KMS-11 (cell line): ENCODE measurements at regions not wholly inside any gene's neighbourhood (a gene's known extent, or its start where the extent isn't known, plus 50 kb on each side); places are given as distances from the start of the nearest gene placed in this dataset.

ENCODE experiments used
- H2AFZ ChIP-seq: fragments of 200-600 bp; sonication (generic); 2 replicates; pipeline ENCODE4 v1.6.1; 2016; ENCODE audit warnings: antibody characterized with exemption, mixed run types, low read depth
- H3K27ac ChIP-seq: fragments of 200-600 bp; sonication (generic); 2 replicates; pipeline ENCODE4 v1.6.1; 2016; ENCODE audit warnings: mild to moderate bottlenecking, mixed run types
- H3K27me3 ChIP-seq: fragments of 200-600 bp; sonication (generic); 2 replicates; pipeline ENCODE4 v1.6.1; 2017; ENCODE audit warnings: mild to moderate bottlenecking, low read depth, mixed run types, moderate library complexity; ENCODE audit not compliant: insufficient read depth
- H3K36me3 ChIP-seq: fragments of 200-600 bp; sonication (generic); 2 replicates; pipeline ENCODE4 v1.6.1; 2017; ENCODE audit warnings: mild to moderate bottlenecking, mixed run types; ENCODE audit not compliant: insufficient read depth
- H3K4me1 ChIP-seq: fragments of 200-600 bp; sonication (generic); 2 replicates; pipeline ENCODE4 v1.6.1; 2016; ENCODE audit warnings: mild to moderate bottlenecking, low read depth, mixed run types; ENCODE audit not compliant: poor library complexity, severe bottlenecking
- H3K4me2 ChIP-seq: fragments of 200-600 bp; sonication (generic); 2 replicates; pipeline ENCODE4 v1.7.0; 2016; ENCODE audit warnings: mild to moderate bottlenecking, mixed run types
- H3K4me3 ChIP-seq: fragments of 200-600 bp; sonication (generic); IDR thresholded peaks from 2 replicates; pipeline ENCODE4 v1.6.1; 2017; ENCODE audit warnings: low read depth, low read length, mixed read lengths; ENCODE audit not compliant: insufficient read depth
- H3K79me2 ChIP-seq: fragments of 200-600 bp; sonication (generic); 2 replicates; pipeline ENCODE4 v1.6.1; 2016; ENCODE audit warnings: low read depth, mixed run types; ENCODE audit not compliant: insufficient read depth
- H3K9ac ChIP-seq: fragments of 200-600 bp; sonication (generic); 2 replicates; pipeline ENCODE4 v1.6.1; 2016; ENCODE audit warnings: mild to moderate bottlenecking, mixed run types
- H4K20me1 ChIP-seq: fragments of 200-600 bp; sonication (generic); 2 replicates; pipeline ENCODE4 v1.6.1; 2016; ENCODE audit warnings: mild to moderate bottlenecking, mixed run types; ENCODE audit not compliant: insufficient read depth
- TF ChIP-seq, protein P1 (sequence below): fragments of 200-600 bp; sonication (generic); conservative IDR thresholded peaks from 2 replicates; pipeline ENCODE4 v1.6.1; 2017; ENCODE audit warnings: low read depth, mild to moderate bottlenecking, antibody characterized with exemption, low read length, moderate library complexity, mixed read lengths

DNA sequence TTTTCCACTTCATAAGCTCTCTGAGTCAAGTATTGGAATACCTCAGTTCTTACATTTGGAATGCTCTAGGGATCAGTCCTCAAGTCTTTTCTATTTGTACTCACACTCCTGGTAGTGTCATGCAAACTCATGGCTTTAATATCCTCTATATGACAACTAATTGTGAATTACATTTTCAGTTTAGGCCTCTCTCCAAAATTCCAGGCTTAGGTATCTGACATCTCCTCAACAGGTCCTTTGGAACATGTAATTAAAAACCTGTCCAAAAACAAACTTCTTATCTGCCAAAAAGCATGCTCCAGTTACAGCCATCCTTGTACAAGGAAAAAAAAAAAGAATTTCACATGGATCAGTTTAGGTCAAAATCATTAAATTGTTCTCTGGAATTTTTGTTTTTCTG lies 1336.2 kb upstream of the NRXN1 start:
- Histone ChIP-seq H4K20me1 (no peaks in the 10 kb centered on the region), H3K79me2 (no peaks in the 10 kb centered on the region), H3K4me3 (no peak overlapping the region), H3K9ac (no peak overlapping the region), H3K4me2 (no peak overlapping the region), H3K27ac (no peak overlapping the region), H3K36me3 (no peaks in the 10 kb centered on the region), H3K27me3 (no peaks in the 10 kb centered on the region), H3K4me1 (no peaks in the 10 kb centered on the region), H2AFZ (no peak overlapping the region)
- TF ChIP-seq, protein P1, sequence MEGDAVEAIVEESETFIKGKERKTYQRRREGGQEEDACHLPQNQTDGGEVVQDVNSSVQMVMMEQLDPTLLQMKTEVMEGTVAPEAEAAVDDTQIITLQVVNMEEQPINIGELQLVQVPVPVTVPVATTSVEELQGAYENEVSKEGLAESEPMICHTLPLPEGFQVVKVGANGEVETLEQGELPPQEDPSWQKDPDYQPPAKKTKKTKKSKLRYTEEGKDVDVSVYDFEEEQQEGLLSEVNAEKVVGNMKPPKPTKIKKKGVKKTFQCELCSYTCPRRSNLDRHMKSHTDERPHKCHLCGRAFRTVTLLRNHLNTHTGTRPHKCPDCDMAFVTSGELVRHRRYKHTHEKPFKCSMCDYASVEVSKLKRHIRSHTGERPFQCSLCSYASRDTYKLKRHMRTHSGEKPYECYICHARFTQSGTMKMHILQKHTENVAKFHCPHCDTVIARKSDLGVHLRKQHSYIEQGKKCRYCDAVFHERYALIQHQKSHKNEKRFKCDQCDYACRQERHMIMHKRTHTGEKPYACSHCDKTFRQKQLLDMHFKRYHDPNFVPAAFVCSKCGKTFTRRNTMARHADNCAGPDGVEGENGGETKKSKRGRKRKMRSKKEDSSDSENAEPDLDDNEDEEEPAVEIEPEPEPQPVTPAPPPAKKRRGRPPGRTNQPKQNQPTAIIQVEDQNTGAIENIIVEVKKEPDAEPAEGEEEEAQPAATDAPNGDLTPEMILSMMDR: no peak

DNA sequence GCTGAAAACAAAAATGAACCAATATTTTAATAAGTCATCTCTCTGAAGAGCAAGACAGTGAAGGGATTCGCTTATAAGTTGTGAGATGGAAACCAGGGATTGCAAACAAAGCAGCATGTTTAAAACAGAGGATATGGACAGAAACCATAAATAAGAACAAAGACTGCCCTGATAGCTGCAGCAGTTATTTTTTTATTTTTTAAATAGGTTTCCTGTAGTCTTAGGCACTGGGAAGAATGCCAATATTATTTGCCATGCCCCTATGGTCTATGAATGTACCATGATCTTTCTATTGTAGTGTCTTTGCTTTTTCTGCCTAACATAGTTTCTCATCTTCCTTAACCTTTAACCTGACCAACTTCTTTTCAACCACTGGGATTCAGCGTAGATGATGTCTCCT lies 1334.0 kb upstream of the NRXN1 start:
- Histone ChIP-seq H3K36me3 (no peaks in the 10 kb centered on the region), H3K4me3 (no peak overlapping the region), H3K79me2 (no peaks in the 10 kb centered on the region), H2AFZ (no peak overlapping the region), H4K20me1 (no peaks in the 10 kb centered on the region), H3K9ac (no peak overlapping the region), H3K27ac (no peak overlapping the region), H3K4me2 (no peak overlapping the region), H3K27me3 (no peaks in the 10 kb centered on the region), H3K4me1 (no peaks in the 10 kb centered on the region)
- TF ChIP-seq, protein P1: no peak

DNA sequence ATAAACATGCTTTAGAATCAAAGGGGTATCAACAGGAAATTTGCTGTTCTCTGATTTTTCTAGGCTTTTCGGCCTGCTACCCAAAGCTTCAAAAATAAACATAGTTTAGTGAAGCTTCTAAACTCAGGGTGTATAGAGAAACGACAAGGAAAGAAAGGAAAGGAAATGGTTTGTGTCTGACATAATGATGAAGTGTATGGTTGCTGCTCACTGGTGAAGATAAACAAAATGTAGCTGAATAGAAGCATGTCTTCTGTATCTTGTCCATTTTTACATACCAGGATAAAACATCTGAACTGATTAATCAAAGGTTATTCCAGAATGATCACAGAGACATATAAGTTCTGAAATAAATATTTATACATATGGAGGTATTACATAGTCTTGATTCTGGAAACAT lies 1324.6 kb upstream of the NRXN1 start:
- H3K36me3 ChIP-seq: no peaks in the 10 kb centered on the region
- H2AFZ ChIP-seq: no peak overlapping the region
- no peak overlapping the region for H3K9ac ChIP-seq
- H3K4me1 ChIP-seq: no peaks in the 10 kb centered on the region
- H3K27ac ChIP-seq: no peak overlapping the region
- H4K20me1 ChIP-seq: no peaks in the 10 kb centered on the region
- H3K79me2 ChIP-seq: no peaks in the 10 kb centered on the region
- no peaks in the 10 kb centered on the region for H3K27me3 ChIP-seq
- TF ChIP-seq, protein P1: no peak
- no peak overlapping the region for H3K4me3 ChIP-seq
- H3K4me2 ChIP-seq: no peak overlapping the region

DNA sequence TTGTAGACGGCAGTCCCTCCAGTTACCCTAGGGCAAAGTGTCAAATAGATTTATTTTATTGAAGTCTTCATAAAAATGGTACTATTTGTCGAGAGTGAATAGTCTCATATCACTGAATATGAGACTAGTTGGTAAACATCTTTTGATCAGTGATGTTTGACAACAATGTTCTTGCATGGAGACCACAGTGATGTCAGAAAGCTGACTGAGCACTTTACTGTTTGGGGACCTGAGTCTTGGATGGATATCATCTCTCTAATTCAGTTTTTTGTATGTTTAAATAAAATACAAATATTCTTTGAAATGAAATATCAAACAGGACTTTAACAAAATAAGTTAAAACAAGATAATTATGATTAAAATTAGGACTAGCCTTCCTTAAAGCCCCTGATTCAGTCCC lies 1315.4 kb upstream of the NRXN1 start:
- Histone ChIP-seq H4K20me1 (no peaks in the 10 kb centered on the region), H3K36me3 (no peaks in the 10 kb centered on the region), H3K27ac (no peak overlapping the region), H3K4me1 (peaks cover 39% of the 10 kb centered on the region), H3K27me3 (no peaks in the 10 kb centered on the region), H3K79me2 (no peaks in the 10 kb centered on the region), H3K4me3 (no peak overlapping the region), H3K4me2 (no peak overlapping the region), H3K9ac (no peak overlapping the region), H2AFZ (no peak overlapping the region)
- TF ChIP-seq, protein P1: no peak

DNA sequence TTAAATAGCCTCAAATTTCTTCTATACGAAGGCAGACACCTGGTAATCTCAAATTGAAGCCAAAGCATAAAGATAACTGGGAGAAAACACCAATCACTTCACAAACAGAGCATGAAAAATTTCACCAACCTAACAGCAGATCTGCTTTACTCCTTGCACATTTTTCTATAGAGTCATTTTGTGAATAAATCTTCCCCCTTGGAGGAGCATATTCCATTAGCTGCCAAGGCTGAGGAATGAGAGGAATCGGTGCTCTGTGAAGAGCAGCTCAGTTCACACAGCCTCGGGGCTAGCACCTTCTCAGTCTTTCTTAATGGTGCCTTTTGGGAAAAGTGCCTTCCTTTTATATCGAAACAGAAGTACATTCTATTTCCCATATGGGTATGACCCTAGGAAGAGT lies 1313.7 kb upstream of the NRXN1 start:
- H4K20me1 ChIP-seq: no peaks in the 10 kb centered on the region
- H3K27me3 ChIP-seq: no peaks in the 10 kb centered on the region

More for the DNA sequence above, 1313.7 kb upstream of the NRXN1 start:
- Histone ChIP-seq H3K36me3 (no peaks in the 10 kb centered on the region), H3K9ac (no peak overlapping the region), H2AFZ (no peak overlapping the region), H3K27ac (no peak overlapping the region), H3K4me2 (no peak overlapping the region), H3K4me3 (no peak overlapping the region), H3K4me1 (peaks cover 39% of the 10 kb centered on the region), H3K79me2 (no peaks in the 10 kb centered on the region)
- TF ChIP-seq, protein P1: no peak
